ENCODE measurements at regions not wholly inside any gene's neighbourhood (a gene's known extent, or its start where the extent isn't known, plus 50 kb on each side); places are given as distances from the start of the nearest gene placed in this dataset.
"Not testable (repeated sequence)": the region's sequence is repeated elsewhere in the genome, so short reads cannot be mapped to it uniquely, and the experiment has no call there.

GRCh38 chr6:76888351-76888750 lies 574.9 kb downstream of the HTR1B start:
- H3K4me1 ChIP-seq, result peaks cover 0 to 7% (median 0%) of the 10 kb centered on the region in 4 donors
- H3K4me3 ChIP-seq, result no peak overlapping the region
- DNase-seq (ENCODE audit: low spot score in 2 of 2), result no peak
- H3K27ac ChIP-seq, result no peak overlapping the region
- no peak for TF ChIP-seq POLR2A (IDR thresholded peaks at IDR 0.05)
- TF ChIP-seq EP300 (IDR thresholded peaks at IDR 0.05), result no peak
- TF ChIP-seq CTCF (IDR thresholded peaks at IDR 0.05), result no peak
- no peaks in the 10 kb centered on the region for H3K27me3 ChIP-seq
- peaks cover 0 to 3% (median 0%) of the 10 kb centered on the region in 4 donors for H3K9me3 ChIP-seq
- no peaks in the 10 kb centered on the region for H3K36me3 ChIP-seq

GRCh38 chr6:76886900-76887299 lies 576.4 kb downstream of the HTR1B start:
- H3K9me3 ChIP-seq, result peaks cover 0 to 3% (median 0%) of the 10 kb centered on the region in 4 donors
- no peak overlapping the region for H3K4me3 ChIP-seq
- TF ChIP-seq EP300 (IDR thresholded peaks at IDR 0.05) (no peak), POLR2A (IDR thresholded peaks at IDR 0.05) (no peak), CTCF (IDR thresholded peaks at IDR 0.05) (no peak)
- H3K4me1 ChIP-seq, result peaks cover 0 to 7% (median 0%) of the 10 kb centered on the region in 4 donors
- 75 to 91% methylated on average over 3 of the region's 3 CpGs for WGBS, 2 donors
- no peak overlapping the region for H3K27ac ChIP-seq
- DNase-seq (ENCODE audit: low spot score in 2 of 2), result no peak
- no peaks in the 10 kb centered on the region for H3K27me3 ChIP-seq
- H3K36me3 ChIP-seq, result no peaks in the 10 kb centered on the region

- peak overlapping the region in 1 of 4 donors; percentile 5 for H3K27ac ChIP-seq
- TF ChIP-seq CTCF (IDR thresholded peaks at IDR 0.05) (no peak), EP300 (IDR thresholded peaks at IDR 0.05) (no peak), POLR2A (IDR thresholded peaks at IDR 0.05) (no peak)
- H3K36me3 ChIP-seq, result no peaks in the 10 kb centered on the region
- peaks cover 0 to 3% (median 0%) of the 10 kb centered on the region in 4 donors for H3K9me3 ChIP-seq
- no peak for DNase-seq (ENCODE audit: low spot score in 2 of 2)
- H3K4me3 ChIP-seq, result no peak overlapping the region
- WGBS, 2 donors, result 22 to 31% methylated on average over 2 of the region's 2 CpGs
- H3K4me1 ChIP-seq, result peaks cover 0 to 7% (median 0%) of the 10 kb centered on the region in 4 donors
- H3K27me3 ChIP-seq, result no peaks in the 10 kb centered on the region
Measured at GRCh38 chr6:76885861-76886301, 577.4 kb downstream of the HTR1B start.

- H3K27ac ChIP-seq, result no peak overlapping the region
- no peak for DNase-seq (ENCODE audit: low spot score in 2 of 2)
- TF ChIP-seq CTCF (IDR thresholded peaks at IDR 0.05) (no peak), POLR2A (IDR thresholded peaks at IDR 0.05) (no peak), EP300 (IDR thresholded peaks at IDR 0.05) (no peak)
- no peaks in the 10 kb centered on the region for H3K36me3 ChIP-seq
- 81 to 89% methylated on average over 1 of the region's 1 CpG for WGBS, 2 donors
- H3K4me1 ChIP-seq, result peaks cover 0 to 7% (median 0%) of the 10 kb centered on the region in 4 donors
- no peaks in the 10 kb centered on the region for H3K27me3 ChIP-seq
- no peaks in the 10 kb centered on the region for H3K9me3 ChIP-seq
- no peak overlapping the region for H3K4me3 ChIP-seq
Measured at GRCh38 chr6:76881414-76881813, 581.9 kb downstream of the HTR1B start.

GRCh38 chr6:76876922-76877553 lies 586.3 kb downstream of the HTR1B start:
- peak in 1 of 5 experiments; percentile 13 for TF ChIP-seq CTCF (IDR thresholded peaks at IDR 0.05)
- no peak for TF ChIP-seq EP300 (IDR thresholded peaks at IDR 0.05)
- Histone ChIP-seq H3K4me3 (no peak overlapping the region), H3K4me1 (no peaks in the 10 kb centered on the region), H3K9me3 (peaks cover 0 to 7% (median 0%) of the 10 kb centered on the region in 4 donors), H3K27me3 (no peaks in the 10 kb centered on the region), H3K27ac (no peak overlapping the region), H3K36me3 (no peaks in the 10 kb centered on the region)
- DNase-seq (ENCODE audit: low spot score in 2 of 2), result no peak
- 67 to 80% methylated on average over 8 to 9 of the region's 10 CpGs for WGBS, 2 donors

GRCh38 chr6:76876430-76876829 lies 586.9 kb downstream of the HTR1B start:
- H3K4me1 ChIP-seq; H3K4me3 ChIP-seq; DNase-seq (ENCODE audit: low spot score in 2 of 2); H3K27me3 ChIP-seq; H3K27ac ChIP-seq; H3K36me3 ChIP-seq; H3K9me3 ChIP-seq: not testable (repeated sequence)
- WGBS, 2 donors, result 90 to 91% methylated on average over 6 to 14 of the region's 18 CpGs
